ENCODE measurements at regions not wholly inside any gene's neighbourhood (a gene's known extent, or its start where the extent isn't known, plus 50 kb on each side); places are given as distances from the start of the nearest gene placed in this dataset.
A peak's percentile ranks its signal among the peaks of the same experiment; 100 is the strongest.

- Histone ChIP-seq H3K18ac (ENCODE audit: low read length) (no peak overlapping the region), H3K27ac (replicated peaks; ENCODE audit: low read length) (no peak overlapping the region), H3K79me1 (ENCODE audit: low read depth, low read length) (no peaks in the 10 kb centered on the region), H3K9ac (ENCODE audit: low read depth, low read length, poor library complexity) (no peak overlapping the region), H3K14ac (ENCODE audit: low read length) (no peak overlapping the region), H2BK120ac (ENCODE audit: low read depth, low read length) (no peak overlapping the region), H3K36me3 (replicated peaks in 1 of 2; ENCODE audit: control insufficient read depth in 2 of 2, insufficient read depth in 2 of 2, low read length in 2 of 2) (no peaks in the 10 kb centered on the region), H2AK5ac (ENCODE audit: low read depth, low read length) (no peak overlapping the region), H3K9me3 (replicated peaks in 1 of 2; ENCODE audit: control insufficient read depth in 2 of 2, insufficient read depth in 1 of 2, low read depth in 1 of 2, low read length in 2 of 2) (no peaks in the 10 kb centered on the region), H4K91ac (ENCODE audit: low read depth, low read length, poor library complexity) (no peak overlapping the region), H3K23ac (ENCODE audit: low read depth, low read length, poor library complexity) (no peak overlapping the region), H3K27me3 (ENCODE audit: control insufficient read depth in 3 of 3, insufficient read depth in 3 of 3, low read depth in 1 of 3, low read length in 3 of 3) (no peaks in the 10 kb centered on the region), H3K4me1 (ENCODE audit: control insufficient read depth in 2 of 2, insufficient read depth in 1 of 2, low read depth in 1 of 2, low read length in 2 of 2) (peaks cover 0 to 9% of the 10 kb centered on the region in 2 donors), H2BK15ac (ENCODE audit: low read length) (no peak overlapping the region), H2BK5ac (ENCODE audit: low read length) (no peak overlapping the region), H2BK12ac (ENCODE audit: low read length) (no peak overlapping the region), H3K4ac (ENCODE audit: low read length) (no peak overlapping the region), H4K8ac (ENCODE audit: low read depth, low read length) (no peak overlapping the region), H2AFZ (ENCODE audit: low read length) (no peak overlapping the region), H3K4me2 (ENCODE audit: insufficient read depth, low read length, poor library complexity, severe bottlenecking) (no peak overlapping the region), H3K4me3 (ENCODE audit: low read length in 2 of 2) (no peak overlapping the region)
- no CpG with 5 or more reads among the region's 9 CpGs for WGBS, 2 donors (ENCODE audit: extremely low coverage in 2 of 2, insufficient read length in 2 of 2, insufficient replicate concordance in 1 of 2)
- DNase-seq (ENCODE audit: low spot score) = no peak
Observed at GRCh38 chr10:35884657-35885071, 242.6 kb upstream of the FZD8 start.

- WGBS, 2 donors (ENCODE audit: extremely low coverage in 2 of 2, insufficient read length in 2 of 2, insufficient replicate concordance in 1 of 2) = no CpG with 5 or more reads among the region's 9 CpGs
- H3K27me3 ChIP-seq (ENCODE audit: control insufficient read depth in 3 of 3, insufficient read depth in 3 of 3, low read depth in 1 of 3, low read length in 3 of 3) = no peaks in the 10 kb centered on the region
- H3K4ac ChIP-seq (ENCODE audit: low read length) = no peak overlapping the region
- H4K91ac ChIP-seq (ENCODE audit: low read depth, low read length, poor library complexity) = no peak overlapping the region
- H3K36me3 ChIP-seq (replicated peaks in 1 of 2; ENCODE audit: control insufficient read depth in 2 of 2, insufficient read depth in 2 of 2, low read length in 2 of 2) = no peaks in the 10 kb centered on the region
- H3K14ac ChIP-seq (ENCODE audit: low read length) = no peak overlapping the region
- no peak overlapping the region for H2BK5ac ChIP-seq (ENCODE audit: low read length)
- no peak overlapping the region for H3K9ac ChIP-seq (ENCODE audit: low read depth, low read length, poor library complexity)
- H3K4me2 ChIP-seq (ENCODE audit: insufficient read depth, low read length, poor library complexity, severe bottlenecking) = no peak overlapping the region
- no peak overlapping the region for H3K4me3 ChIP-seq (ENCODE audit: low read length in 2 of 2)
- peak overlapping the region; percentile 11 for H2BK15ac ChIP-seq (ENCODE audit: low read length)
- H3K79me1 ChIP-seq (ENCODE audit: low read depth, low read length) = no peaks in the 10 kb centered on the region
- DNase-seq (ENCODE audit: low spot score) = no peak
- peaks cover 0 to 9% of the 10 kb centered on the region in 2 donors for H3K4me1 ChIP-seq (ENCODE audit: control insufficient read depth in 2 of 2, insufficient read depth in 1 of 2, low read depth in 1 of 2, low read length in 2 of 2)
- no peak overlapping the region for H3K23ac ChIP-seq (ENCODE audit: low read depth, low read length, poor library complexity)
- no peaks in the 10 kb centered on the region for H3K9me3 ChIP-seq (replicated peaks in 1 of 2; ENCODE audit: control insufficient read depth in 2 of 2, insufficient read depth in 1 of 2, low read depth in 1 of 2, low read length in 2 of 2)
- no peak overlapping the region for H3K27ac ChIP-seq (replicated peaks; ENCODE audit: low read length)
- H4K8ac ChIP-seq (ENCODE audit: low read depth, low read length) = no peak overlapping the region
- H2AK5ac ChIP-seq (ENCODE audit: low read depth, low read length) = no peak overlapping the region
- no peak overlapping the region for H2AFZ ChIP-seq (ENCODE audit: low read length)
- H2BK12ac ChIP-seq (ENCODE audit: low read length) = no peak overlapping the region
- H3K18ac ChIP-seq (ENCODE audit: low read length) = peak overlapping the region; percentile 8
- peak overlapping the region; percentile 1 for H2BK120ac ChIP-seq (ENCODE audit: low read depth, low read length)
Observed at GRCh38 chr10:35882422-35883150, 240.5 kb upstream of the FZD8 start.

- Histone ChIP-seq H3K27me3 (ENCODE audit: control insufficient read depth in 3 of 3, insufficient read depth in 3 of 3, low read depth in 1 of 3, low read length in 3 of 3) (no peaks in the 10 kb centered on the region), H2BK120ac (ENCODE audit: low read depth, low read length) (no peak overlapping the region), H3K4me2 (ENCODE audit: insufficient read depth, low read length, poor library complexity, severe bottlenecking) (no peak overlapping the region), H4K8ac (ENCODE audit: low read depth, low read length) (no peak overlapping the region), H3K14ac (ENCODE audit: low read length) (no peak overlapping the region), H3K4me3 (ENCODE audit: low read length in 2 of 2) (no peak overlapping the region), H2AK5ac (ENCODE audit: low read depth, low read length) (no peak overlapping the region), H3K4ac (ENCODE audit: low read length) (no peak overlapping the region), H2BK12ac (ENCODE audit: low read length) (no peak overlapping the region), H3K9ac (ENCODE audit: low read depth, low read length, poor library complexity) (no peak overlapping the region), H3K9me3 (replicated peaks in 1 of 2; ENCODE audit: control insufficient read depth in 2 of 2, insufficient read depth in 1 of 2, low read depth in 1 of 2, low read length in 2 of 2) (no peaks in the 10 kb centered on the region), H3K36me3 (replicated peaks in 1 of 2; ENCODE audit: control insufficient read depth in 2 of 2, insufficient read depth in 2 of 2, low read length in 2 of 2) (no peaks in the 10 kb centered on the region), H3K23ac (ENCODE audit: low read depth, low read length, poor library complexity) (no peak overlapping the region), H4K91ac (ENCODE audit: low read depth, low read length, poor library complexity) (no peak overlapping the region), H3K79me1 (ENCODE audit: low read depth, low read length) (no peaks in the 10 kb centered on the region), H2AFZ (ENCODE audit: low read length) (no peak overlapping the region), H3K27ac (replicated peaks; ENCODE audit: low read length) (no peak overlapping the region), H2BK15ac (ENCODE audit: low read length) (no peak overlapping the region), H2BK5ac (ENCODE audit: low read length) (no peak overlapping the region), H3K18ac (ENCODE audit: low read length) (no peak overlapping the region), H3K4me1 (ENCODE audit: control insufficient read depth in 2 of 2, insufficient read depth in 1 of 2, low read depth in 1 of 2, low read length in 2 of 2) (peaks cover 0 to 9% of the 10 kb centered on the region in 2 donors)
- WGBS, 2 donors (ENCODE audit: extremely low coverage in 2 of 2, insufficient read length in 2 of 2, insufficient replicate concordance in 1 of 2) = no CpG with 5 or more reads among the region's 2 CpGs
- no peak for DNase-seq (ENCODE audit: low spot score)
Observed at GRCh38 chr10:35881320-35881719, 239.2 kb upstream of the FZD8 start.

- Histone ChIP-seq H4K91ac (ENCODE audit: low read depth, low read length, poor library complexity) (no peak overlapping the region), H3K79me1 (ENCODE audit: low read depth, low read length) (no peaks in the 10 kb centered on the region), H2BK15ac (ENCODE audit: low read length) (no peak overlapping the region), H3K4me2 (ENCODE audit: insufficient read depth, low read length, poor library complexity, severe bottlenecking) (no peak overlapping the region), H2BK5ac (ENCODE audit: low read length) (no peak overlapping the region), H2AFZ (ENCODE audit: low read length) (no peak overlapping the region), H3K9me3 (replicated peaks in 1 of 2; ENCODE audit: control insufficient read depth in 2 of 2, insufficient read depth in 1 of 2, low read depth in 1 of 2, low read length in 2 of 2) (no peaks in the 10 kb centered on the region), H2BK120ac (ENCODE audit: low read depth, low read length) (no peak overlapping the region), H3K36me3 (replicated peaks in 1 of 2; ENCODE audit: control insufficient read depth in 2 of 2, insufficient read depth in 2 of 2, low read length in 2 of 2) (no peaks in the 10 kb centered on the region), H3K27ac (replicated peaks; ENCODE audit: low read length) (no peak overlapping the region), H2AK5ac (ENCODE audit: low read depth, low read length) (no peak overlapping the region), H3K23ac (ENCODE audit: low read depth, low read length, poor library complexity) (no peak overlapping the region), H3K18ac (ENCODE audit: low read length) (no peak overlapping the region), H3K9ac (ENCODE audit: low read depth, low read length, poor library complexity) (no peak overlapping the region), H2BK12ac (ENCODE audit: low read length) (no peak overlapping the region), H3K4me1 (ENCODE audit: control insufficient read depth in 2 of 2, insufficient read depth in 1 of 2, low read depth in 1 of 2, low read length in 2 of 2) (peaks cover 6 to 17% of the 10 kb centered on the region in 2 donors), H3K27me3 (ENCODE audit: control insufficient read depth in 3 of 3, insufficient read depth in 3 of 3, low read depth in 1 of 3, low read length in 3 of 3) (no peaks in the 10 kb centered on the region), H3K4me3 (ENCODE audit: low read length in 2 of 2) (no peak overlapping the region), H3K14ac (ENCODE audit: low read length) (no peak overlapping the region), H3K4ac (ENCODE audit: low read length) (no peak overlapping the region), H4K8ac (ENCODE audit: low read depth, low read length) (no peak overlapping the region)
- no peak for DNase-seq (ENCODE audit: low spot score)
- WGBS, 2 donors (ENCODE audit: extremely low coverage in 2 of 2, insufficient read length in 2 of 2, insufficient replicate concordance in 1 of 2) = 100% methylated on average over 1 of the region's 4 CpGs
Observed at GRCh38 chr10:35876248-35876647, 234.2 kb upstream of the FZD8 start.

Measured in neuronal stem cell (in vitro differentiated cells).